Heart right ventricle (tissue), 16 donors: ENCODE measurements at regions not wholly inside any gene's neighbourhood (a gene's known extent, or its start where the extent isn't known, plus 50 kb on each side); places are given as distances from the start of the nearest gene placed in this dataset.

Experiments
- ATAC-seq, 8 donors: fragments of 200-7000 bp; cut with Tn5 transposase; one replicate each; pipeline ENCODE4 v1.9.1; 2020; ENCODE audit warnings: mild to moderate bottlenecking in 8 of 8, moderate library complexity in 8 of 8, moderate number of reproducible peaks in 1 of 8
- DNase-seq, 2 donors: peaks; one replicate each; pipeline ENCODE4 v3.0.0-alpha.2; 2020
- H3K27ac ChIP-seq, 10 donors: fragments of 200-600 bp; sonication (generic) in 2 of 10; one replicate each; pipeline versions ENCODE4 v1.5.0 to v1.8.0; 2020 to 2022; ENCODE audit warnings: mild to moderate bottlenecking in 3 of 10
- H3K27me3 ChIP-seq, 7 donors: fragments of 200-600 bp; one replicate each; pipeline ENCODE4 v1.8.0; 2021 to 2022; ENCODE audit warnings: mild to moderate bottlenecking in 2 of 7
- H3K36me3 ChIP-seq, 9 donors: fragments of 200-600 bp; sonication (generic) in 1 of 9; one replicate each; pipeline versions ENCODE4 v1.5.0 to v1.8.0; 2020 to 2022; ENCODE audit warnings: mild to moderate bottlenecking in 2 of 9
- H3K4me1 ChIP-seq, 9 donors: fragments of 200-600 bp; sonication (generic) in 1 of 9; one replicate each; pipeline versions ENCODE4 v1.5.0 to v1.8.0; 2020 to 2022; ENCODE audit warnings: mild to moderate bottlenecking in 4 of 9
- H3K4me3 ChIP-seq, 10 donors: fragments of 200-600 bp; sonication (generic) in 2 of 10; one replicate each; pipeline versions ENCODE4 v1.5.0 to v1.8.0; 2020 to 2022; ENCODE audit warnings: mild to moderate bottlenecking in 7 of 10, moderate library complexity in 2 of 10
- H3K9me3 ChIP-seq, 11 donors: fragments of 200-600 bp in 10 of 11; sonication (generic) in 2 of 11; one replicate each; pipeline versions ENCODE4 v1.5.0 to v1.8.0; 2013 to 2022; ENCODE audit warnings: mild to moderate bottlenecking in 2 of 11, control low read depth in 1 of 11, moderate library complexity in 1 of 11
- WGBS, 2 donors: extraction: QIAGEN DNeasy Blood & Tissue Kit; methylation state at CpG; one replicate each; pipeline ENCODE4 v1.1.7; 2013; ENCODE audit warnings: inconsistent platforms in 1 of 2; 5-methylcytosine and 5-hydroxymethylcytosine counted together
- intact Hi-C, 10 donors: fragments of 100-400 bp; cut with DNase I; formaldehyde crosslinking; loops; one replicate each; pipeline versions ENCODE4 v1.11.1 to v1.14.2; 2022
- TF ChIP-seq, protein P1 (sequence below), 9 donors: fragments of 200-600 bp; sonication (generic) in 2 of 9; IDR thresholded peaks; one replicate each; pipeline versions ENCODE4 v1.5.0 to v1.8.0; 2021 to 2022; ENCODE audit warnings: antibody characterized with exemption in 9 of 9, mild to moderate bottlenecking in 5 of 9, moderate library complexity in 1 of 9
- donor health status: Arrhythmogenic right ventricular cardiomyopathy.
- donor health status: ischemic (EF 13 %, LVEDD 7.1; RV severe dilation, severe dysfunction).
- donor health status: healthy with polysubstance abuse.
- donor health status: DM: no; HTN: yes; CAD: no.
- donor health status: DM: no; HTN: no; CAD: no.
- donor health status: ischemic (EF 25% LVEDD 6.9; RV normal size, moderate dysfunction).
- donor health status: ischemic (EF 25% LVEDD 5.7; RV mildly dilated, moderate dysfunction).
- donor health status: healthy.
- donor health status: DM: yes; HTN: yes; CAD: no.
- donor health status: Ischemic cardiomyopathy.
- donor health status: ischemic (EF 35%, LVEDD 5.7; RV mildly dilated, moderate dysfunction).
- donor health status: nonischemic (EF 11% LVEDD 7.7; RV severe dilation, severe dysfunction).
- donor health status: DM: yes; HTN: yes; CAD: no.
- donor health status: PGD.
- donor health status: ischemic (EF 29% LVEDD 5.4; RV normal size, mild dysfunction).
- donor health status: nonischemic (EF 23%, LVEDD 6.1; RV moderate dilation, normal function).

DNA sequence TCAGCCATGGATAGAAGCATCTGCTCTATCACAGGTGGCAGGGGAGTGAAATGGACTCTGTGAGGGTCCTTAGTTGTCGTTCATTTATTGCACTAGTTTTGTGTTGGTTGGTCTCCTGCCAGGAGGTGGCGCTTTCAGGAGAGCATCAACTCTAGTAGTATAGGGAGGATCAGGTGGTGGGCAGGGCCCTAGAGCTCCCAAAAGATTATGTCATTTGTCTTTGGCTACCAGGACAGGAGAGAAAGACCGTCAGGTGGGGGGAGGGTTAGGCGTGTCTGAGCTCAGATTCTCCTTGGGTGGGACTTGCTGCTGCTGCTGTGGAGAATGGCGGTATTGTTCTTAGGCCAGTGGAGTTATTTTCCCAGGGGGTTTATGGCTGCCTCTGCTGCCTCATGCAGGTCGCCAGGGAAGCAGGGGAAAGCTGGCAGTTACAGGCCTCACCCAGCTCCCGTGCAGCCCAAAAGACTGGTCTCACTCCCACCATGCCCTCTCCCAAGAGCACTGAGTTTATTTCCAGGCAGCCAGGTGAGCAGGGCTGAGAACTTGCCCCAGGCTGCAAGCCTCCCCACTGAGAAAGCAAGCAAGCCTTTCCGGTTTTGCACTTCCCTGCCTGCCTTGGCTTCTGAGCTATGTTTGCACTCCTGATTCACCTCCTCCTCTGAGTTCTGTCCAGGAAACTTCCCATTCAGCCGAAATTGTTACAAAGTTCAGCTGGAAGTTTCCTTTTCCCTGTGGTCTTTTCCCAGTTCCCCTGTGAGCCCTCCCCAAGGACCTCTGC, 317.3 kb downstream of the TAF11L14 start:
- intact Hi-C loops, result no loop called here
- no peak for ATAC-seq
- WGBS, 2 donors, result 68 to 69% methylated on average over 9 of the region's 9 CpGs

DNA sequence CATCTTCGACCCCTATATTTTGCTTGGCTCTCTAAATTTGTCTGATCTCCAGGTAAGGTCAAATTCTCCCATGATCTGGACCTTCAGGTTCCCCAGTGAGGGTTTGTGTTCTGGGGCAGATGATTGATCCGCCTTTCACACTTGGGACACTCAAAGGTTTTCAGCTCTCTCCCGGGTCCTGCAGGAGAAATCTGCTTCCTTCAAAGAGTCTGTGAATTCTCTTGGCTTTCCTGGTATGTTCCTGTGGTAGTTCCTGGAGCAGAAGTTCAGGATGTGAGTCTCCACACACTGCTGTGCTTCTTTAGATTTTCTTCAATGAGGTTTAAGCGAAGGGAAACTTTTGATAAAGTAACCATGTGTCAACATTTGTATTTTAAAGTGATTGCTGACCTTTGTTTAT, 318.0 kb downstream of the TAF11L14 start:
- no peak for ATAC-seq
- Histone ChIP-seq H3K27ac (no peak overlapping the region), H3K36me3 (no peaks in the 10 kb centered on the region), H3K4me3 (no peak overlapping the region), H3K27me3 (no peaks in the 10 kb centered on the region), H3K4me1 (no peaks in the 10 kb centered on the region), H3K9me3 (peaks cover 0 to 49% (median 0%) of the 10 kb centered on the region in 11 donors)
- TF ChIP-seq, protein P1, sequence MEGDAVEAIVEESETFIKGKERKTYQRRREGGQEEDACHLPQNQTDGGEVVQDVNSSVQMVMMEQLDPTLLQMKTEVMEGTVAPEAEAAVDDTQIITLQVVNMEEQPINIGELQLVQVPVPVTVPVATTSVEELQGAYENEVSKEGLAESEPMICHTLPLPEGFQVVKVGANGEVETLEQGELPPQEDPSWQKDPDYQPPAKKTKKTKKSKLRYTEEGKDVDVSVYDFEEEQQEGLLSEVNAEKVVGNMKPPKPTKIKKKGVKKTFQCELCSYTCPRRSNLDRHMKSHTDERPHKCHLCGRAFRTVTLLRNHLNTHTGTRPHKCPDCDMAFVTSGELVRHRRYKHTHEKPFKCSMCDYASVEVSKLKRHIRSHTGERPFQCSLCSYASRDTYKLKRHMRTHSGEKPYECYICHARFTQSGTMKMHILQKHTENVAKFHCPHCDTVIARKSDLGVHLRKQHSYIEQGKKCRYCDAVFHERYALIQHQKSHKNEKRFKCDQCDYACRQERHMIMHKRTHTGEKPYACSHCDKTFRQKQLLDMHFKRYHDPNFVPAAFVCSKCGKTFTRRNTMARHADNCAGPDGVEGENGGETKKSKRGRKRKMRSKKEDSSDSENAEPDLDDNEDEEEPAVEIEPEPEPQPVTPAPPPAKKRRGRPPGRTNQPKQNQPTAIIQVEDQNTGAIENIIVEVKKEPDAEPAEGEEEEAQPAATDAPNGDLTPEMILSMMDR (IDR thresholded peaks at IDR 0.05), result no peak
- DNase-seq, result no peak
- WGBS, 2 donors, result 65 to 70% methylated on average over 4 of the region's 4 CpGs
- intact Hi-C loops, result no loop called here

More for the DNA sequence above, 317.3 kb downstream of the TAF11L14 start:
- peaks cover 0 to 56% (median 0%) of the 10 kb centered on the region in 11 donors for H3K9me3 ChIP-seq
- no peaks in the 10 kb centered on the region for H3K4me1 ChIP-seq
- H3K4me3 ChIP-seq, result no peak overlapping the region
- DNase-seq, result no peak
- H3K27me3 ChIP-seq, result no peaks in the 10 kb centered on the region
- no peak overlapping the region for H3K27ac ChIP-seq
- TF ChIP-seq, protein P1 (IDR thresholded peaks at IDR 0.05), result no peak
- no peaks in the 10 kb centered on the region for H3K36me3 ChIP-seq

DNA sequence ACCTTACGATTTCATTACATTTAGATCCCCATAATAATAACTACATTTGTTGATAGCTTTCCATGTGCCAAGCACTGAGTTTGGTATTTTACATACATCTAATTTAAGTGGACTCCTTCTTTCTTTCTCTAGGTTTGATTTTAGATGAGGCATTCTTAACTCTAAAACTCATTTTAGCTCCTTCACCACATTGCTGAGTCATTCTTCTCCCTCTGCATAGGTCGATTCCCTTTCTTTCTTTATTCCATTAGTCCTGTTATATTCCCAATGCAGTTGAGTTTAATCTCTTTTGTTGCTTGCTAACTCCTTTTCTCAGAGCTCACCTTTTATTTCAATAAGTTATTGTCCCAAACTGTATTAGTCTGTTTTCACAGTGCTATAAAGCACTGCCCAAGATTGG, 329.8 kb downstream of the TAF11L14 start:
- TF ChIP-seq, protein P1 (IDR thresholded peaks at IDR 0.05), result no peak
- ATAC-seq (no peak), DNase-seq (no peak)
- intact Hi-C loops, result no loop called here
- Histone ChIP-seq H3K4me1 (no peaks in the 10 kb centered on the region), H3K27me3 (no peaks in the 10 kb centered on the region), H3K4me3 (no peak overlapping the region), H3K36me3 (no peaks in the 10 kb centered on the region), H3K9me3 (peaks cover 0 to 17% (median 0%) of the 10 kb centered on the region in 11 donors), H3K27ac (no peak overlapping the region)
- WGBS, 2 donors, result 62 to 74% methylated on average over 2 of the region's 2 CpGs

DNA sequence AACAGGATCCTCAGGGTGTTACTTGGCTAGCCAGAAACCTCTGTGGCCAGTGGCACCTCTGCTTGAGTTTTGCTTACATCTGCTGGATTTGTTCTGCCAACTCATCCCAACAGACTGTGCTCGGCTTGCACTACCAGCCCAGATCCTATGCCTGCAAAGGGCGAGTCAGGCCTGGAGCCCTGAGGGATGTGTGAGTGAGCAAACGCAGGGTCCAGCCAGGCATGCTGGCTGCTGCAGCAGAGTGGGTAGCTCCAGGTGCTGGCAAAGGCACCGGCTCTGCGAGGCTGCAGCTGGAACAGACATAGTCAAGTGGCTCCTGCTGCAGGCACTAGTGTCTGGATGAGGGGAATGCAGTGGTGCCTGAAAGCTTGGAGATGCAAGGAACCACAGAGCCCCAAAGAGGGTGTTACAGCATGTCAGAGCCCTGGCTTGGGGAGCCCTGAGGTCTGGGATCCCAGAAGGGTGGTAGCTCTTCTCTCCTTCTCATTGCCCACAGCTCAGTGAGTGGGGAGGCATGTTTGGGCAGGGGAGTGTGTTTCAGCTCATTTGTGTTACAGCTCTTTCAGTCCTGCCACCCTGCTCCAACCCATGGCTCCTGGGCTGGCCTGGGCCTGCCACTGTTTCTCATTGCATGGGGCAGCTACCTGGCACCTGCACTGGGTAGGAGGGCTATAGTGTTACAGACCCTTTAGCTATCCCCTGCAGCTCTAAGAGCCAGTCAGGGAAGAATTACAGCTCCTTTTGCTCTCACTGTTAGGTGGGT, 332.6 kb downstream of the TAF11L14 start:
- Histone ChIP-seq H3K27ac (no peak overlapping the region), H3K36me3 (no peaks in the 10 kb centered on the region), H3K27me3 (no peaks in the 10 kb centered on the region), H3K9me3 (peaks cover 0 to 17% (median 0%) of the 10 kb centered on the region in 11 donors), H3K4me1 (no peaks in the 10 kb centered on the region), H3K4me3 (no peak overlapping the region)
- intact Hi-C loops, result no loop called here
- no peak for DNase-seq
- WGBS, 2 donors, result 81 to 85% methylated on average over 5 of the region's 5 CpGs
- TF ChIP-seq, protein P1 (IDR thresholded peaks at IDR 0.05), result no peak
- no peak for ATAC-seq
